GM19452 (cell line): ENCODE measurements at regions not wholly inside any gene's neighbourhood (a gene's known extent, or its start where the extent isn't known, plus 50 kb on each side); places are given as distances from the start of the nearest gene placed in this dataset.

Source experiments
- ATAC-seq: cut with Tn5 transposase; IDR thresholded peaks from one replicate; pipeline ENCODE4 v1.9.1; 2021; ENCODE audit not compliant: unreplicated experiment

DNA sequence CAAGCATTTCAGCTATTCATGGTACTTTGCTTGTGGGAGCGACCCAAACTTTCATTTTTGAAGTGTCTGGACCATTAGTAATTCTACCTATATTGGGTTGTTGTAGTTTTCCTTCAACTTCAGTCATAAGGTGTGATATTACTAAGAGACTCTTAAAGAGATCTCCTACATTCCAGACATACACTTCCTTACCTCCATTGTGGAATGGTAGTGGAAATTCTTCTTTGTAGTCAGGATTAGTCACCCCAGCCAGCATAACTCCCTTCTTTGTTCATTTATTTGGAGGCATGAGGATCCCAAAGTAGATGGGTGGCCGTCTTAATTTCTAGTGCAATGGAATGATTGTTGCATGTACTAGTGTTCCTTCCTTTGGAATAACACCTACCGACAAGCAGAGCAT is 991.4 kb downstream of the ARAP2 start:
- ATAC-seq, result no peak

DNA sequence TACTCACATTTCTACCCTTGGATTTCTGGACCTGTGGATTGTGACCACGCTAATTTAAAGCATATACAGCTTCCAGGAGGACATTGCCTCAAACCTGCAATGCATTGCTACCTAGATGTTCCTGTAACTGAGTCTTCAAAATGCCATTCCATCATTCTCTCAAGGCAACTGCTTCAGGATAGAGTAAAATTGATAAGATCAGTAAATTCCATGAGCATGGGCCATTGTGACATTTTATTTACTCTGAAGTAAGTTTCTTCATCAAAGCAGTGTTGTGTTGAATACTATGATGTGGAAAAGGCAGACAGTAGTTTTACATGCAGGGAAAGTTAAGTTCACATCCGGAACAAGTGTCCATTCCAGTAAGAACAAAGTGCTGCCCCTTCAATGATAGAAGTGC is 991.0 kb downstream of the ARAP2 start:
- no peak for ATAC-seq

DNA sequence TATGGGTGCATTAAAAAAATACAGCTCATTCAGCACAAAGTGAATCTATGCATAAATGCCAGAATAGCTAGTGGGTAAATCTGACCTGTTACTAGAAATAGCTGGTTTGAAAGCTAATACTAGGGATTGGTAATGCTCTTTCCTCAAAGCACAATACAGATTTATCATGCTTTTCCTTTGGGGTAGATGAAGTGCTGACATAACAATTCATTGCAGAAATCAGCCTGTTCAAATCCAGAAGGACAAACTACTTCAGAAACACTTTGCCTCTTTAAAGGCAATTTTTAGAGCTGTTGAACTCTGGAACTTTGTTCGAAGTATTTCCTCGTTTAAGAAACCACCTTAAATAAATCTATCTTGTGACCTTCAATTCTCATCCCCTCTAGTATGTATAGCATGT is 957.9 kb downstream of the ARAP2 start:
- ATAC-seq, result no peak

DNA sequence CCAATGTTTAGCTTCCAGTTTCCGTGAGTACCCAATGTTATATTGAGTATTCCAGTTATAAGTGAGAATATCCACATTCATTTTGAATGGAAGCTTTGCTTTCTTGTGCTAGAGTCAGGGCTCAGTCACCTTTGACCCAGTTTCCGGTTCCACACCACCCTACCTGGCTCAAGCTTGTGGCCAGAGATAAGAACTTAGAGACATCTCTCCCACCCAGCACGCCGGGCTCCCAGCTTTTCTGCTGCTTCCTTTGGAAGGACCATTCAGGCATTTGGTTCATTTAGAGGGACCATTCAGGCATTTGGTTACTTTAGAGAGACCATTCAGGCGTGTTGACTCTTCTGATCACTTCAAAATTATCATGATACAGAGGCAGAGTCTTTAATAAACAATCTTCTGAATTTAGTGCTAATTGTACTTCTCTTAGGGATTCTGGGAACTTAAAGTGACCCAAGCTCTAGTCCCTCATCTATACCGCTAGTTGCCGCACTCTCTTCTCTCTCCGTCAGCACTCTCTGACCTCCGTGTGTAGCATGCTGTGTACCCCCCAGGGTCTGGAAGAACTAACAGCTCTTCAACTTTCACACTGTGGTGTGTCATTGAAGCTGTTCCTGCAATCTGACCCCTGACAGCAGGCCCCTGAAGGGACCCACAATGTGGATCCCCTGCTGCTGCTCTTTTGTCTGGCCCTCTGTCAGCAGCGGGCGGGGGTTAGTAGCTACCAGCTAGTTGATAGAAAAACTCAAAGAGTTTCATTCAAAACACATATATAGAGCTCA is 943.1 kb downstream of the ARAP2 start:
- no peak for ATAC-seq

DNA sequence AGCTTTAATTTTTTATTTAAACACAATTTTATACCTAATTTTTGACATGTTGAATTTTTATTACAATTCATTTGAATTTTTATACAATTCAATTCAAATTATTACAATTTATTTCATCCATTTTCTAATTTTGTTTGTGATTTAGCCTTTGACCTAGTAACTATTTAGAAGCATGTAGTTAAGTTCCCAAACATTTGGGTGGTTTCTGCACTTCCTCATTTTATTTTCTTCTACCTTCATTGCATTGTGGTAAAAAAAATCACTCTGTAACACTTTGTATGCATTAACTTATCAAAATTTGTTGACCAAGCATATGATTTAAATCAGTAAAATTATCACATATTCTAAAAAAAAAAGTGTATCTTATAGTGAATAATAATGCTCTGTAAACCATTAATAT is 928.9 kb downstream of the ARAP2 start:
- no peak for ATAC-seq

DNA sequence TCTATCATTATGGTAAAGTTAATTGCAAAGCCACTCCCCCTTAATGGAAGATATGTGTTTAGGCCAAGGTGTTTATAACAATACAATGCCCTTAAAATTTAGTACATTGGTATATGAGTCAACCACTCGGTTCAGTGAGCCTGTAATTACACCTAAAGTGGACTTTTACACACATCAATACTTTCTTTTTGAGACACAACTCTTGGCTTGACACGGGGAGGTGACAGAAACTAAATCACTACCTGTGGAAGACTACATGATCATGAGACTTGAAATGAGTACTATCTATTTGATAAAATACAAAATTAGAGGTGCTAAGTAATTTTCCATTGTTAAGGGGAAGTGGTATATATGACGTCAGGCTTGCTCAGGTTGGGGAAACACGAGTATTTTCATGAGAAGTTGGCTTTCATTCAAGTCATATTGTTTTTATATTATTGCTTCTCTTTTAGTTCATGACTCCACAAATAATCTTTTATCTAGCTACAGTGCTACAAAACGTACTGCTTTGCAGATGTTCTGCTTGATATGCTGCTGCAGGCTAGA is 918.3 kb downstream of the ARAP2 start:
- ATAC-seq, result no peak

DNA sequence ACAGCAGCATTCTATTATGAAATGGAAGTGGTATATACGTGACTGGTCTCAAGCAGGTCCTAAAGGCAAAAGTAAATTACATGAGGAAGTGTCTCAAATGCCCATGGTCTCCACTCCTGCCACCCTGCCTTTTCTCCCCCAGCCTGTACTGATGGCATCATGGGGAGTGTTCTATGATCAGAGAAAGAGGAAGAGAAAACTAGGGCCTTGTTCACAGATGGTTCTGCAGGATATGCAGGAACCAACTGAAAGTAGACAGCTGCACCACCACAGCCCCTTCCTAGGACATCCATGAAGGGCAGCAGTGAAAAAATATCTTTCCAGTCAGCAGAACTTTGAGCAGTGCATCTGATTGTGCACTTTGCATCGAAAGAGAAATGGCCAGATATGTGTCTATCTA is 901.5 kb downstream of the ARAP2 start:
- ATAC-seq, result no peak

DNA sequence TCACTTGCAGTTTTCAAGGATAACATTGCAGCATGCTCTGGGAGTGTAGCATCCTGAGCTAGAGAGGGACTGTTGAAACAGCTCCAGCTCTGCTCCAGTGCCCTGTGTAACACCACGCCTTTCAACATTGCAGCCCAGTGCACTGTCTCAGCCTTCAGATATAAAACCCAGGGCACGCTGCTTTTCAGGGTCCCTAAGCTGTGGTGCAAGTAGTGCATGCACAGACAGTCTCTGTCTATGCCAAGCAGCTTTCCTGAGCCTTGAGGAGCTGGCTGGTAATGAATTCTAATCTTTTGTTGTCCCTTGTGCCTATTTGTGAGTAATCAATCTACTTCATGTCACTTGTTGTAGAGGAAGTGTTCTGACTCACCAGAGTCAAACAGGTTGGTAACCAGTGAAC is 897.0 kb downstream of the ARAP2 start:
- no peak for ATAC-seq

DNA sequence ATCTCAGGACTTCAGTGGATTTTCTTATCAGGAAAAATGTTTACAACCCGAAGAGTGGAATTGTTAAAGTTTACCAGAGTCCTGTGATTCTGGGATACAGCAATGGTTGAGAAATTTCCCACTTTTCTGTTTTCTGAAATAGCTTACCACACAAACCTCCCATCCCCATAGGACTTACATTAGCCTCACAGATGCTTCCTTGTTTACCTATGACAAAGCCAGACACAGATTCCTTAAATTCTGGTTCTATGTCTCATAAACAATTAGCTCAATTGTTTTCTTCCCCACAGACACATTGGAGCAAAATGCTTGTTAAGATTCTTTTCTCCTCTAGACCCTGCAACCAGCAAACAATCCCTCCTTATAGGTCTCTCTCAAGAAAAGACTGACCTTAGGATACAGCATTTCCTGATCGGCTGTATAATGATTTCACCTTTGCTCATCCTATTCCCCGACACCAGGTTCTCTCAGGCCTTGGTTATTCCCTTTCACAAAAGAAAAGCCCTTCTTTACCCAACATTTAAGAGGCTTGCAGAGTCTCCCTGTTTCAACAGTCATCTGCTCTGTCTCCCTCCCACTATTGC is 886.2 kb downstream of the ARAP2 start:
- no peak for ATAC-seq

DNA sequence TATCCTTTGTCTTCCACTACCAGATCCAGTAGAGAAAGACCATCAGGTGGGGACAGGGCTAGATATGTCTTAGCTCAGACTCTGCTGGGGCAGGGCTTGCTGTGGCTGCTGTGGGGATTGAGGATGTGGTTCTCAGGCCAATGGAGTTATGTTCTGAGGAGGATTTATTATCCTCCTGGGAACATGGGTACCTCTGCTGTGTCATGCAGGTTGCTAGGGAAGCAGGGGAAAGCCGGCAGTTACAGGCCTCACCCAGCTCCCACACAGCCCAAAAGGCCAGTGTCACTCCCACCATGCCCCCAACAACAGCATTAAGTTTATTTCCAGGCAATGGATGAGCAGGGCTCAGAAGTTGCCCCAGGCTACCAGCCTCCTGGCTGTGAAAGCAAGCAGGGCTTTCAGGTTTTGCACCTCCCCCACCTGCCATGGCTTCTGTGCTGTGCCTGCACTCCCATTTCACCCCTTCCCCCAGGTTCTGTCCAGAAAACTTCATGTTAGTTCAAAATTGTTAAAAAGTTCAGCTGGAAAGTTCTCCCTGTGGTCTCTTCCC is 879.9 kb downstream of the ARAP2 start:
- no peak for ATAC-seq

DNA sequence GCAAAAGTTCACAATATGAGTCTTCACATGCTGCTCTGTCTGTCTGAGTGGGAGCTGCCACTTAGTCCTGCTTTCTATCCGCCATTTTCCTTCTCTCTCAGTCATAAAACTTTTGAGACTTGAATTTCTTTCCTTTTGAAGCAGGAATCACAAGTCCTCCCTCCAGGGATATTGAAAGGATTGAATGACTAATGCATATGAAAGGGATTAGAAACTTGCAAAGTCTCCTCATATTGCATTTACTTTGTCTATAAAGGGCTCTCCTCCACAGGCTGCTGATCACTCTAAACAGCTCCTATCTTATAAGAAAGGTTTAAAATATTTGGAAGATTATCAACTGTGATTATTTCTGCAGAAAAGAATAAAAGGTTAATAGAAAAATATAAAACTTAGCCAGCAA is 879.1 kb downstream of the ARAP2 start:
- ATAC-seq, result no peak

DNA sequence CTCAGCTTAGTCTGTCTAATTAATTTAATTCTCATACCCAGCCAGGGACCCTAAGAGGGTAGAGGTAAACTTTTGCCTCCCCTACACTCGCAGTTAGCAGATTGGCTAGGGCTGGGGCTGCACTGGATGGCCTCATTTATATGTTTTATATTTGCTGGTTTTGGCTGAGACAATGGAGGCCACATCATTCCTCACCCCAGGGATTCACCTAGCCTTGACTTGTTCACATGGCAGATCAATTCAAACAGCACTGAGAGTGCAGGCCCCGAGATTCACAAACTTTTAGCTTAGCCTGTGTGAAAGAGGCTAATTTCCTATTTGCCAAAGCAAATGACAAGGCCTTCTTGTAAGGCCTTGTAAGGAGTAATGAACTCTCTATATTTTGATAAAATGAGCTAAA is 844.4 kb downstream of the ARAP2 start:
- no peak for ATAC-seq

DNA sequence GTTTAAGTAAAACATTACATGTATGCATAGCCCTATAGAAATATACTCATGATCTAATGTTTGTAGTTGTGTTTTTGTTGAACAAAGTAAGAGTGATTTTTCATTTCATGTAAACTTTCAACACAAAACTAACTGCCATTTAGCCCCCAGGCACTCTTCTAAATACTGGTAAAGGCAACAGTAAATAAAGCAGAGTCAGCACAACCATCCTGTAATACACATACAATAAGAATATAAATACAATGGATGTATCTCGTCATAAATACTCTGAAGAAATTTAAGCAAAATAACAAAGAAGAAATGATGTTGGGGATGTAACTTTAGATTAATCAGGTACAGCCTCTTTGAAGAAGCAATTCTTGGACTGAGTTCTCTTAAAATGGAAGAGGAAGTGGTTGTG is 821.2 kb downstream of the ARAP2 start:
- ATAC-seq, result no peak

DNA sequence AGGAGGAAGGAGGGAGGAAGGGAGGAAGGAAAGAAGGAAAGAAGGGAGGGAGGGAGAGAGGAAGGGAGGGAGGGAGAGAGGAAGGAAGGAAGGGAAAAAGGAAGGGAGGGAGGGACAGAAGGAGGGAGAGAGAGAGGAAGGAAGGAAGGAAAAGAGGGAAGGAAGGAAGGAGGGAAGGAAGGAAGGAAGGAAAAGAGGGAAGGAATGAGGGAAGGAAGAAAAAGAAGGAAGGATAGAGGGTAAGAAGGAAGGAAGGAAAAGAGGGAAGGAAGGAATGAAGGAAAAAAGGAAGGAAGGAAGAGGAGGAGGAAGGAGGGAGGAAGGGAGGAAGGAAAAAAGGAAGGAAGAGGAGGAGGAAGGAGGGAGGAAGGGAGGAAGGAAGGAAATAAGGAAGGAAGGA is 796.8 kb downstream of the ARAP2 start:
- ATAC-seq, result no peak

DNA sequence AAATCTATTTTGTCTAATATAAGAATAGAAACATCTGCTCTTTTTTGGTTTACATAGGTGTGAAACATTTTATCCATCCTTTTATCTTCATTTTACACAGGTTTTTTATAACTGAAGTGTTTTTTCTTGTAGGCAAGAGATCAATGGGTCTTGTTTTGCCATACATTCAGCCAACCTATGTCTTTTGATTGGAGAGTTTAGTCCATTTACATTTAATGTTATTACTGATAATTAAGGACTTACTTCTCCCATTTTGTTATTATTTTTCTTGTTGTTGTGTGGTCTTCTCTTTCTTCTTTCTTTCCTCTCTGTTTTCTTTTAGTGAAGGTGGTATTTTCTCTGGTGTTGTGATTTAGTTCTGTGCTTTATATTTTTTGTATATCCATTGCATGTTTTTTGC is 785.3 kb downstream of the ARAP2 start:
- ATAC-seq, result no peak

DNA sequence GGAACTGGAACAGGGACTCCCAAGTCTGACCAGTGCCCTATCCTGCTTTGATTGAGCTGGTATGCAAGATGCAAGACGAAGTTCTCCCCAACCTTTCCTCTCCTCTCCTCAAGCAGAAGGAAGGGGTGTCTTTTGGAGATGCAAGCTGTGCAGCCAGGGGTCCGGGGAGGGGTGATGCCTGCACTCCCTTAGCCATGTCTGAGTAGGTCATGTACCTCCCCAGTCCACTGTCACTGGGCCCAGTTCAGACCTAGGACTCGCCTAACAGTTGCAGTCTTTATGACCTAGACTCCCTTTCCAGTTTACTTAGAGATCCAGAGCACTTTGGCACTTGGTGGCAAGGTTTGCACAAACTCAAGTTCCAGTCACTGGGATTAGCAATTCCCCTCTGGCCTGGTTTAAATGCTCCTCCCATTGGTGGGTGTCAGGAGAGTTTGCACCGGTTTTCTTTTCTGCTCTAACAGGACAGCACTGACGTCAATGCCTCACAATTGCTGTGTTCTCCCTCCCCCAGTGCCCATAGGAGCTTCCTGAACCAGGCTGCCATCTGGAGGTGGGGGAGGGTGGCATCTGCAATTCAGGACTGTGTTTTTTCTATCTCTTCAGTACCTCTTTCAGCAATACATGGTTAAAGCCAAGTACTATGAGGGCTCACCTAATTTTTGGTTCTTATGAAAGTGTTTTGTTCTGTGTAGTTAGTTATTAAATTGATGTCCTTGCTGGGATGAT is 782.2 kb downstream of the ARAP2 start:
- no peak for ATAC-seq

DNA sequence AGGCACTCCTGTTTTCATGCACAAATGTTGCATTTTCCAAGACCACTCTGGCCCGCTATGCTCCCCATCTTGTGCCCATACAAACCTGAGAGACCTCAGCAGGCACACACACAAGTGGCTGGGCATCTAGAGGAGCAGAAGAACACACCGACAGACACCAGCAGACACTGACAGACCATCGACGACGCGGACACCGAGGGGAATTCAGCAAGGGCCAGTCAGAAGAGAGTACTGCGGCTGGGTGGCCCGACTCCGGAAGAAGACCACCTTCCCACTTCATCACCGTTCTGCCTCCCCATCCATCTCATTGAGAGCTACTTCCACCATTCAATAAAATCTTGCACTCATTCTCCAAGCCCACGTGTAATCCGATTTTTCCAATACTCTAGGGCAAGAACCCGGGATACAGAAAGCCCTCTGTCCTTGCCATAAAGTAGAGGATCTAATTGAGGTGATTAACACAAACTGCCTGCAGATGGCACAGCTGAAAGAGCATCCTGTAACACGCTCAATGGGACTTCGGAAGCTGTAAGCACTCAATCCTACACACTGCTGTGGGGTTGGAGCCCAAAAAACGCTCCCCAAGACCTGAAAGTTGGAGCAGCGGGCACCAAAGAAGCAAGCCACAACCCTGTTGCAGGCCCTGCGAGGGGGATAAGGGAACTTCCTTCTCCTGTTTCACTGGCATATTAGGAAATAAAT is 780.9 kb downstream of the ARAP2 start:
- ATAC-seq, result no peak

DNA sequence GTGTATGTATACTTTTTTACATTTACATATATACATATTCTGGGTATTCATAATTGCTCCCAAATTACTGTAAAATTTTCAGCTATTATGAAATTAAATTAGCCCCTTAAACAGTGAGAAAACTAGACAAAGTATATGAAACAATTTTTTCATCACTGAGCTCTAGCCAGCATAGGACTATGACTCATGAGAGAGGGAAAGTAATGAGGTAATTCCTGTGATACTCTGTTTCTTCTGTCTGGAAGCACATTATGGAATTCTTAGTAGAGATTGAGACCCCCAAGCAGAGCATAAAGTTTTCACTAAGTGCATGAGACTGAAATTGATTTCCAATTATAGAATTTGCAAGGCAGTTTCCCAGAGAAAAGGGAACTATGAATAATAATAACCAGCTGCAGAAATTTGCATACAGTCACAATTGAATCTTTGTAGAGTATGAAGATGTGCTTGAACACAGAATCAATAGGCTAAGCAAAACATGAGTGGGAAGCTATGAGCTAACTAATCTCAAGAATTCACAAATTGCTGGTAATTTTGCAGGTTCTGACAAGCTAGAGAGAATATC is 779.3 kb downstream of the ARAP2 start:
- no peak for ATAC-seq

DNA sequence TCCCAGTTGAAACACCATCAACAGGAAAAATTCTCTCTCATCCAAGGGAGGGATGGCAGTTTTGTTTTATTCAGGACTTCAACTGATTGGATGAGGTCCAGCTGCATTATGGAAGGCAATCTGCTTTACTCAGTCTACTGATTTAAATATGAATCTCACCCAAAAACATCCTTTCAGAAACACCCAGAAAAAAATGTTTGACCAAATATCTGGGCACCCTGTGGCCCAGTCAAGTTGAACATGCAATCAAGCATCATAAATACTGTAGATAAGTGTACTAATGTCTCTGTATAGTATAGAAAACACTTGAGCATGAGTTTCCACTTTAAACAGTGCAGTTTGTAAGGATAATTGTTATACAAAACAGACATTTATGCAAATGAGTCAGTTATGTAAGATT is 753.2 kb downstream of the ARAP2 start:
- ATAC-seq, result no peak

DNA sequence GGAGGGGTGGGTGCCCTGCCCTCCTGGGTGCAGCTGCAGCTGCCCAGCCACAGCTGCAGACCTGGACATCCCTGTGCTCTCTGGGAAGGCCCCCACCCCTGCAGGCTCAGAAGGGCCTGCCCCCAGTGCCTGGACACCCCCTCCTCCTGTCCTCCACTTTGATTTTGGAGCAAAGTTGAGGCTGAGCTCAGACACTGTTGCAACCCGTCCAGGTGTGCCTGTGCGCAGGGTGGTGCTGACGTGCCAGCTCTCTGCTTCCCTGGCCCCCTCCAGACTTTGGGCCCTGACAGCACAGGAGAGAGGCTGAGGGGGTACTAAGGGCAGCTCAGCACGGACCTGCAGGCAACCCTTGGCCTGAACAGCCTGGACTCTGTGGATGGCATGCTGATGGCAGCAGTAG is 750.3 kb downstream of the ARAP2 start:
- no peak for ATAC-seq

DNA sequence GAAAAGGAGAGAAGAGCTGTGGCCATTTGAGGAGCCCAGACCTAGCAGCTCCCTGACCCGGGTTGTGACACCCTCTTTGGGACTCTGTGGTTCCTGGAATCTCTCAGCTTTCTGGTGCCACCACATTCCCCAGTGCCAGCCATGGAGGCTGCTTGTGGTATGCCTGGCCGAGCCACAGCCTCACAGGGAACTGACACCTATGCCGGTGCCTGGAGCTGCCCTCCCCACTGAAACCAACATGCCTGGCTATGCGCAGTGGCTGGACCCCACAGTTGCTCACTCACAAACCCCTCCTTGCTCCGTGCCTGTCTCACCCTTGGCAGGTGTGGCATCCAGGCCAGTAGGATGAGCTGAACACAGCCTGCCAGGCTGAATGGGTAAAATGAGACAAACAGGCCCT is 749.4 kb downstream of the ARAP2 start:
- ATAC-seq, result no peak
